ENCODE measurements at regions not wholly inside any gene's neighbourhood (a gene's known extent, or its start where the extent isn't known, plus 50 kb on each side); places are given as distances from the start of the nearest gene placed in this dataset.
"Not testable (repeated sequence)": the region's sequence is repeated elsewhere in the genome, so short reads cannot be mapped to it uniquely, and the experiment has no call there.

GRCh38 chr16:86718118-86718517, 139.8 kb downstream of the FOXL1 start:
- DNase-seq, result no peak

- no peak for DNase-seq
These were observed 144.6 kb downstream of the FOXL1 start for GRCh38 chr16:86722970-86723369.

DNA sequence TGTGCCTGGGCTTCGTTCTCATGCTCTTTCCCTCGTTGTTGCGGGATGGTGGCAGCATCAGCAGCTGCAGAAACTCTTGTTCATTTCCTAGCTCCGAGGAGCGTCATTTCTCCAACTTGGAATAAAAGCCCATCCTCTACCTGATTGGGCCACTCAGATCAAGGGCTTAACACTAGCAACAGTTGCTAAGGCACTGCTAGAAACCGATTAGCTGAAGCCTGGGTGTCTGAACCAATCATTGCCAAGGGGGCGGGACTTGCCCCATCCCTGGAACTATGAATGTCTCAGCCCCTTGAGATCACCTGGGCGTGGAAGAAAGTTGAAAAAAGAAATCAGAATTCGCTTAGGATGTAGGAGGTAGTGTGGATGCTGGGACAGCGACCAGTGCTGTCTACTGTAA, 145.3 kb downstream of the FOXL1 start:
- DNase-seq, result no peak

DNA sequence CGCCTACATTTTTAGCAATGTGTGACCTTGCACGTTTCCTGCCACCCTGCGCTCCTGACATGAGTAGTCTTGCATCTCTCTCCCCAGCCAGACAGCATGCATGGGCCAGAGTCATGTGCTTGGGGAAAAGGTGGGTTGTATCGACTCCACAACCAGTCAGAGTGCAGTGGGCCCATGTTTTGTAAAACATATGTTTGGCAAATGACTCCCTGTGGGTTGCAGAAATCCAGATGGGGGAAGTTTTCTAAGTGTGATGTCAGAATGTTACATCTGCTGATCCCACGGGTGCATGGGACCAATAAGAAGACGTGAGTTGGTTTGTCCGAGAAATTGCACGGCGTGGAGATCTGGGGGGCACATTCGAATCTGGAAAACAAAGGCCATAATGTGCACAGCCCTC, 147.1 kb downstream of the FOXL1 start:
- DNase-seq, result no peak

GRCh38 chr16:86726340-86726739, 148.0 kb downstream of the FOXL1 start:
- no peak for DNase-seq

GRCh38 chr16:86727131-86727530, 148.8 kb downstream of the FOXL1 start:
- no peak for DNase-seq

DNA sequence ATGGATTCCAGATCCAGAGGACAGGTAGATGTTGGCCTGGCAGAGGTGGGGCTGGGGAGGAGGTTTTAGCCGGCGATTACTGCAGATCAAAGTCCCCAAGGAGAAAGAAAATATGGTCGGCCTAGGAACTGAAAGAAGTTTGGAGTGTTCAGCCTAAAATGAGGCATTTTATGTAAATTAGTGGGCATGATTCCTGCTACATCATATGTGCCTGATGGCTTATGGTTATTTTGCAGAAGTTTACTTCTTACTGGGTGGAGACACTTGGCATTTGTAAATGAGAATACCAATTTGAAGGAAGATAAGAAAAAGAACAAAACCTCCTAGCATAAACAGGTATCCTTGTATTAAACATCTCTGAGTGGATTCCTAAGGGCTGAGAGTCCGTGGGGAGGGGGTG, 149.3 kb downstream of the FOXL1 start:
- no peak for DNase-seq

DNA sequence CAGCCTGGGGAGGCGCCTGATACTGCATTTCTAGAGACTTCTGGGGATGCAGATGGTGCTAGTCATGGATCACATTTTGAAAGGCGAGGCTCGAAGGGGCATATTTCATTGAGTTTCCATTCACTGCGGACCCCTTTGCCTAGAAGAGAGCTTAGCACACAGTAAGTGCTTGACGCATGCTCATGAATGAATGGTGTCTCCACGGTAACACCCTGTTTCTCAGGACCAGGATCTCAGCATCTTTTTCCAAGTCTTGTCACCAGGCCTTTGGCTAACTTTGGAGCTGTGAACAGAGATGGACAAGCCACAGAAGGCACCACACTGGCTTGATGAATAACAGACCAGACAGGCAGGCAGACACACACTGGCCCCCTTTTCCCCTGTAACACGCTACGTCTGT, 151.3 kb downstream of the FOXL1 start:
- no peak for DNase-seq

- no peak for DNase-seq
These were observed 151.7 kb downstream of the FOXL1 start for GRCh38 chr16:86730086-86730485.

DNA sequence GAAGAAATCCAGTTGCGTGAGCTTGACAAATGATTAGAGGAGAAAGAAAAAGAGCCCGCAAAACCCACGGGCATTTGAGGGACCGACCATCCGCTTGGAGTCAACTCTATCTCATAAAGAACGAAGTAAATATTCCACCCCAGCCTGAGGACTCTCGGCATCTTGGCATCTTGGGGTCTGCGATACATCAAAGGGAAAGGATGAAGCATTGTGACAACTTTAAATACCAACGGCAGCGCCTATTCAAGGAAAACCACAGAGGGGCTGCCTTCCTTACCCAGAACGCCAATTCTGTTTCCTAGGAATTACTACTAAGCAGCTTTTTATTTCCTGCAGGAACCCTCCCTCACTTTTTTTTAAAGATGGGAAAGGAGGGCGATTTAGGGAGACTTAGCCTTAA, 152.2 kb downstream of the FOXL1 start:
- DNase-seq, result no peak

- DNase-seq, result no peak
These were observed 154.4 kb downstream of the FOXL1 start for GRCh38 chr16:86732621-86733295.

GRCh38 chr16:86733546-86734254, 155.4 kb downstream of the FOXL1 start:
- no peak for DNase-seq

- no peak for DNase-seq
These were observed 156.5 kb downstream of the FOXL1 start for GRCh38 chr16:86734543-86735460.

DNA sequence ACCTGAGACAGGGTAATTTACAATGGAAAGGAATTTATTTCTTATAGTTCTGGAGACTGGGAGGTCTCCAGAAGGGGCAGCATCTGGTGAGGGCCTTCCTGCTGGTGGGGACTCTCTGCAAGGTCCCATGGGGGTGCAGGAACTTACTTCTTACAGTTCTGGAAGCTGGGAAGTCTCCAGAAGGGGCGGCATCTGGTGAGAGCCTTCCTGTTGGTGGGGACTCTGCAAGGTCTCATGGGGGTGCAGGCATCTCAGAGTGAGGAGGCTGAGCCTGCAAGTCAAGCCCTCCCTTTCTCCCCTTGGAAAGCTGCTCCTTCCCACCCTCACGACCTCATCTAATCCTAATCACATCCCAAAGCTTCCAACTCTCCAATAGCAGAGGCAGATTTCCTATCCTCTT, 157.4 kb downstream of the FOXL1 start:
- no peak for DNase-seq

- DNase-seq, result no peak
These were observed 158.2 kb downstream of the FOXL1 start for GRCh38 chr16:86736502-86736901.

- no peak for DNase-seq
These were observed 158.7 kb downstream of the FOXL1 start for GRCh38 chr16:86737083-86737482.

- DNase-seq, result not testable (repeated sequence)
These were observed 160.0 kb downstream of the FOXL1 start for GRCh38 chr16:86738322-86738721.

- no peak for DNase-seq
These were observed 160.8 kb downstream of the FOXL1 start for GRCh38 chr16:86739178-86739577.

GRCh38 chr16:86739808-86740207, 161.5 kb downstream of the FOXL1 start:
- no peak for DNase-seq

DNA sequence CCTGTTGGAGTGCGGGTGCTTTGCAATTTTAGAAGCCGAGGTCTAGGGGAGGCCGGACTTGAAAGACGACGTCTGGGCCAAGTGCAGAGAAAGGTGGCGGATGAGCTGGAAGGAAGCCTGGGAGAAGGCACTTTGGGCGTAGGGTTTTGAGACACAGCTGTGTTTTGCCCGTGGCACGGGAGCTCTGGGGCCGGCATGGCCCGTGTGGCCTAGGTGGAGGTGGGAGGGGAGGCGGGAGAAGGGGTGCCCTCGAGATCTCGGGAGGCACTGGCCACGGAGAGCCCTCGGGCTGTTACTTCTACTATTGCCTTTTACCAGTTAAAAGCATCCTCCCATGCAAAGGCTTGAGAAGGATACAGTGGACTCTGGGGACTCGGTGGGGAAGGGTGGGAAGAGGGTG, 161.9 kb downstream of the FOXL1 start:
- no peak for DNase-seq

- DNase-seq, result no peak
These were observed 162.8 kb downstream of the FOXL1 start for GRCh38 chr16:86740906-86741799.

DNA sequence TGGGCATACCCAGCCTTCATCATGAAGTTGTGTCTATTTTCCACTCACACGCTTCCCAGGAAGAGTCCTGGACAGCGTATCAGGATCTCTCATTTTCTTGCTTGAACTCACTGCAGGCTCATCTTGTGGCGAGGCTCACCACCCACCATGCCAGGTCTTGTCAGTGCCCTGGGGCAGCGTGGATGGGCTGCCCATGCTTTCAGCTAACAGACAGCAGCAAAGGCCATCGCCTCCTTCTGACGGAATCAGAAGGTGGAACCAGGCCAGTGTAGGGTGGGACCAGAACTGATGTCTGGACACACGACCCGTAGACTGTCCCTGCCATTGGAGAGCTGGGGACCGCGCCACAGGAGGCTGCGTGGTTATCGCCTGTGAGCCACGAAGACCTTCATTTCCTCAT, 169.4 kb downstream of the FOXL1 start:
- DNase-seq, result no peak

GRCh38 chr16:86748652-86749051, 170.3 kb downstream of the FOXL1 start:
- no peak for DNase-seq
